GM12874 (cell line): ENCODE measurements at regions not wholly inside any gene's neighbourhood (a gene's known extent, or its start where the extent isn't known, plus 50 kb on each side); places are given as distances from the start of the nearest gene placed in this dataset.

ENCODE experiments used
- TF ChIP-seq, protein P1 (sequence below): IDR thresholded peaks from 2 replicates; pipeline ENCODE4 v1.5.1; 2011; ENCODE audit warnings: low read depth, mild to moderate bottlenecking, control low read depth, low read length, moderate library complexity; ENCODE audit not compliant: insufficient read depth

DNA sequence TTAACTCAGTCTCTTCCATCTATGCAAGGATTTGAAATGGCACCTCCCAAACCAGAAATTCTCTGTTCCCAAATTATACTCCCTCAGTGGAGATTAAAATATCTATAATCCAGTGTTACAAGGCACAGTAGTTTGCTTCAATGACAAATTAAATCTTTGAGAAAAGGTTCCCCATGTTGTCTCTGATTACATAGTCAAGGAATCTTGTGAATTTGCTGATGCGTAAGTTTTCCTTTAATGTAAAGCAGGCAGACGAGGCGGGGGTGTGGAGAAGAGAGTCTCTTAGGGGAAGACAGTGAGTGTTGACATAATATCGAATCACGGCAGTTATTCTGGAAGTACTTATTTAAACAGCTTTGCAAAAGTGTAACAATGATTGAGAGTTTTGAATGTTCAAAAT is 236.4 kb upstream of the RARB start:
- TF ChIP-seq, protein P1, sequence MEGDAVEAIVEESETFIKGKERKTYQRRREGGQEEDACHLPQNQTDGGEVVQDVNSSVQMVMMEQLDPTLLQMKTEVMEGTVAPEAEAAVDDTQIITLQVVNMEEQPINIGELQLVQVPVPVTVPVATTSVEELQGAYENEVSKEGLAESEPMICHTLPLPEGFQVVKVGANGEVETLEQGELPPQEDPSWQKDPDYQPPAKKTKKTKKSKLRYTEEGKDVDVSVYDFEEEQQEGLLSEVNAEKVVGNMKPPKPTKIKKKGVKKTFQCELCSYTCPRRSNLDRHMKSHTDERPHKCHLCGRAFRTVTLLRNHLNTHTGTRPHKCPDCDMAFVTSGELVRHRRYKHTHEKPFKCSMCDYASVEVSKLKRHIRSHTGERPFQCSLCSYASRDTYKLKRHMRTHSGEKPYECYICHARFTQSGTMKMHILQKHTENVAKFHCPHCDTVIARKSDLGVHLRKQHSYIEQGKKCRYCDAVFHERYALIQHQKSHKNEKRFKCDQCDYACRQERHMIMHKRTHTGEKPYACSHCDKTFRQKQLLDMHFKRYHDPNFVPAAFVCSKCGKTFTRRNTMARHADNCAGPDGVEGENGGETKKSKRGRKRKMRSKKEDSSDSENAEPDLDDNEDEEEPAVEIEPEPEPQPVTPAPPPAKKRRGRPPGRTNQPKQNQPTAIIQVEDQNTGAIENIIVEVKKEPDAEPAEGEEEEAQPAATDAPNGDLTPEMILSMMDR, result no peak

DNA sequence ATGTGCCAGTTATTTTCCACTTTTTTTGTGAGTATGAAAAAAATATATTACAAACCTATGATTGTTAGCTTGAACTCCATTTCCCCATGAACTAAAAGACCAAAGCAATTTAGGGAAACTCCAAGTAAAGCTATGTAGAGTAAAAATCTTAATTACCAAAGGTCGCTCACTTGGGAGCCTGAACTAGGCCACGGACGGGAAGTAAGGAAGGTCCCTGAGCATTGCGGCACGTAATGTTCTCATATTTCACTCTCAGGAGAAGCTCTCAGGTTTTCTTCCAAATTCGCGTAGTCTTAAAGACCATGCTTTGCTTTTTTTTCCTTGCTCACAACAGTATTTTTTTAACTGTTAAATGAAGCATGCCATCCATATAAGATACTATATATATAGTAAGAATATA is 215.3 kb upstream of the RARB start:
- TF ChIP-seq, protein P1, result no peak

DNA sequence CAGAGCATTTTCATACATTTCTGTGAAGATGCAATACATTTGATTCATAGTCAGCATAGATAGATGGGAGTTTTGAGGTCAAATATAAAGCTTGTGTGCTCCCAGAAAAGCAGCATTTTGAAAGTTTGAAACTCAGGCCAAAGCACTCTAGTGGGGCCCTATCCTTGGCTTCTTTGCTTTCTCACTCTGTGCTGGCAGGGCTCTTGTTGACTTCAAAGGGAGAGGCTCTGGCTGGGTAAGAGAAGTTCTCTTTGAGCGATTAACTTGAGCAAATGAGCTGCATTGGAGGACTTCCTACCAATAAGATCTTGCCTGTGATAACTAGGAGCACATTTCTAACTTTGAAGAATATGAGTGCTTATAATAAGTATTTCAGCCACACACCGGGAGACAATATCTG is 214.0 kb upstream of the RARB start:
- TF ChIP-seq, protein P1, result no peak

DNA sequence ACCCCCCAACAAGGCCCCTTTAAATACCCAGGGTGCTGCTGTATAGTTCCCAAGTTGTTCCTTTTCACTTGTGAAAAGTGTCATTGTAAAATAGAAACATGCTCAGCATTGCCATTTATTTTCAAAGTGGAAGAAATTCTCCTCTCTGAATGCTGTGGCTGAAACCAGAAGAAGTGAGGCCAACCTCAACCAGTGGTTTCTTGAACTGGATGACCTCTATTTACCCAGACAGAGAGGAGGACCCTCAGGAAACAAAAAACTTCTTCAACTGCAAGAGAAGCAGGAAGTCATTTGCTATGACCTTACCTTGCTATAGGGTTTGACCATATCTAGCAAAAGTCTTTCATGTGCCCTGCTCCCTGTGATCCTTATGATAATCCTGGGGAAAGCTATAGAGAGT is 209.7 kb upstream of the RARB start:
- TF ChIP-seq, protein P1, result no peak

DNA sequence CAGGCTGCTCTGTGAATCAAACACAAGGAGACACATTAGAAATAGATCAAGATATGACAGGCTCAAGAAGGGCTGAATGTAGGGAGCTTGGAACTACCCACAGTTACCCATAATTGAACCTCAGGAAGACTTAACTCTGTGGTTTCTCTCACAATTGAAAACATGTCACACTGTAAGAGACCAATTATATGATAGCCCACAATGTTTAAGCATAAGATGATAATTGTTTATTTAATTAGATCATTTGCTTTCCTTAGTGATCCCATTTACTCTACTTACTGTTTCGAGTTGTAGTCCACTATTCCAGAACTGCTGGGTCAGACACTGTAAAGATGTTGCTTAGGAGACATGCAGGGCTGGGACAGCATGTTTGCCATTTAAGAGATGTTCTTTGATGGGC is 201.3 kb upstream of the RARB start:
- TF ChIP-seq, protein P1, result no peak

DNA sequence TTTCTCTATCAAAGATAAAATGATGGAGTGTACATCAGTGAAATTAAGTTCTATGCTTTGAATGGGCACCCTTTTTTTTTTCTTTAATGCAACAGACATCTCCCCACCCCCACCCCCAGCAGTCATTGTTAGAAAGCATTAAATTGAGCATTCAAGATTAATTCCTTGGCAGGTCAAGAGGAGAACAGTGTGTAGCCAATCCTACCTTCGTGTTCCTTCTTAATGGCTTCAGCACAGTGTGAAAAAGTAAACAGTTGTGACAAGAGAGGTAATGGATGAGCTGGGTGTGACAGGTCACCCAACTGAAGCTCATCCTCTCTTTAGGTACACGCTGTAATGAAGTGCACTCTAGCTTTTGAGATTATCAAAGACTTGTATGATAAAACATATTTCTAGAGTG is 198.5 kb upstream of the RARB start:
- TF ChIP-seq, protein P1, result no peak

DNA sequence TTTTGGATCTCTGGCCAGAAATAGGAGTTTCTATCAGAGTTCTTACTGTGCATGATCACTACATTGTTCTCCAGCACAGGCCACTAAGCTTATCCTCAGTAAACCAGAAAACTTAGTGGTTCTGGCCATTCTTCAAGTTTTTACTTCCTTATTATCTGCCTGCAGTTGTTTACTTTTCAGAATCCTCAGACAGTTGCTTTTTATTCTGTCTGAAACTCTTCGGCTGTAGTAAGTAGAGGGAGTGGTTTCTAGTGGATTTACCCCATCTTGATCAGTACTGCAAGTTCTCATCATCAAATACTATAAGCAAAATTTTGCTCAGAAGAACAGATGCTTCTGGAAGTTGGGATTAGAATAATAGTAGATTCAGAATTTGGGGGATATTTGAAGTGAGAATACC is 193.0 kb upstream of the RARB start:
- TF ChIP-seq, protein P1, result no peak

DNA sequence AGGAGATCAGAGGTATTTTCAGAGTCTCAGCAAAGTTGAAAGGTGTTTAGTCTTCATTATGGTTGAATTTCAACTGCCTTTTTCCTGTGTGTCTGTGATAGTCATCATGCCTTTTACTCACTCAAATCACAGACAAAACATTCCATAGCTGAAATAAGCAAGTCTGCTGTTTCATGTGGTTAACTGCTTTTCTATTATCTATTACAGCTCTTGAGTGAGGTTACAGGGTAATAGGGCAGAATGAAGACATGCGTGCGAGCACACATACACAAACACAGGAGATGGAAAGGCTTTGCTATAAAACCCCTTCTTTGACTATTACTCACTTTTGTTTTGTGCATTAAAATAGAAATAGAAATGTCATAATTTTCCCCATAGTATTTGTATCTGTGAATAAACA is 192.6 kb upstream of the RARB start:
- TF ChIP-seq, protein P1, result no peak
